Activated naive CD4-positive, alpha-beta T cell treated with Interleukin-2 at 50 U/mL for 16 hours (primary cell): ENCODE measurements at regions not wholly inside any gene's neighbourhood (a gene's known extent, or its start where the extent isn't known, plus 50 kb on each side); places are given as distances from the start of the nearest gene placed in this dataset.

Experiments used
- DNase-seq: peaks from one replicate; pipeline ENCODE4 v3.0.0-alpha.2; 2020

DNA sequence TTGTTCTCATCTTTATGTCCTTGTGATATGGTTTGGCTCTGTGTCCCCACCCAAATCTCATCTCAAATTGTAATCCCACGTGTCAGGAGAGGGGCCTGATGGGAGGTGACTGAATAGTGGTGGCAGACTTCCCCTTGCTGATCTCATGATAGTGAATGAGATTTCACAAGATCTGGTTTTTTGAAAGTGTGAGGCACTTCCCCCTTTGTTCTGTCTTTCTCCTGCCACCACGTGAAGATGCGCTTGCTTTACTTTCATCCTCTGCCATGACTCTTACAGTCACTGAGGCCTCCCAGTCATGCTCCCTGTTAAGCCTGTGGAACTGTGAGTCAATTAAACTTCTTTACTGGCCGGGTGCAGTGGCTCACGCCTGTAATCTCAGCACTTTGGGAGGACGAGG is 161.0 kb downstream of the HERPUD2 start:
- DNase-seq: no peak

DNA sequence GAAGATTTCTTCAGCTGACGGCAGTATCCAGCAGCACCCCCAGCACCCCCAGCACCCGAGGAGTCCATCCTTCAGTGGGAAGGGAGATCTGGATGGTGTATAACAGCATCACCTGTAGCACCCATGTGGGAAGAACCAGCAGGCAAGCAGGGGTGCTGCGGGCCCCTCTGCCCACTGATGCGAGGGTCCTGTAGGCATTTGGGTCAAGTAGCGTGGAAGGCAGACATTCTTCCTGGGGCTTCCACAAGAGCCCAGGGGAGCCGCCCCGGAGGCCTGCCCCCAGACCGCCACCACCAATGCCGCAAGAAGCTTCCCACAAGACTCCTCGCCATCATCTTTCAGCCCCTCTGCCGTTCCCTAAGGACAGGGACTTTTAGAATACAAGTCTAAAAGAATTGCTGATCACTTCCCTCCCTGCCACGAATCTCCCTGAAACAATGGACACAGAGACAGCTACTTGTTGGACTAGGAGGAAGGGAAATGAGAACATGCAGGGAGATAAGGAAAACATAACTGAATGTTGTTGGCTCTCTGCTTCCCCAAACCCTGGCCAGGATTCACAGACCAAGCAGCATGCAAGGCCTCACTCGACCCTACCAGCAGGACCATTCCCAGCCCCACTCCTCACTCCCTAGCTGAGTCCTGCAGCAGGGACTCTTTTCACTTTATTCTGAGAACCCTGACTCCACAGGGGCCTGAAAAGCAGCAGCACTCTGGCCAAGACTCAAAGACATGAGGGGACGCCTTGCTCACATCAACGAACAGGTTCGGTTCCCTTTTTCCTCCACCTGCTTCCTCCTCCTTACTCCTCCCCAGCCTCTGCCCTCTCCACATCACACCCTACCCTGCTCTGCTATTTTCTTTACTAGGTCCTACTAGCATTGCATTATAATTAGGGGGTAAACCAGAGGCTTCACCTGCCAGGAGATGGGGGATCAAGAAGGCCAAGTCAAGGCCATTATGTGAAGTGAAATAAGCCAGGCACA is 164.5 kb downstream of the HERPUD2 start:
- DNase-seq: no peak

DNA sequence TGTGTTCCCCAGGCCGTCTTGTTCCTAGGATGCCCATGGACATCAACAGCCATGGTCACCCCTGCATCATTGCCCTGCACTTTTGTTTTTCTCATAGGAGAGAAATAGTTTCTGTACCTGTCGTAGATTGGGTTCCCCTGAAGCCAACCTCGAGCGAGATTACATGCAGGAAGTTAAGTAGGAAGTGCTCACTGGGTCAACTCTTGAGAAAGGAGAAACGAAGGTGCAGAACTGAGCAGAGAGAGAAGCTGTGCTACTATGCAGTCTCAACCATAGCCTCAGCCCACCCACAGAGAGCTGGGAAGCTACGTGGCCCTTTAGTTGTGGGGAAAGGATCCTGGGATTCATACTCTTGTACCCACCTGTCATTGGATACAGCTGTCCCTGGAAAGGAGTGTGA is 165.2 kb downstream of the HERPUD2 start:
- DNase-seq: no peak

DNA sequence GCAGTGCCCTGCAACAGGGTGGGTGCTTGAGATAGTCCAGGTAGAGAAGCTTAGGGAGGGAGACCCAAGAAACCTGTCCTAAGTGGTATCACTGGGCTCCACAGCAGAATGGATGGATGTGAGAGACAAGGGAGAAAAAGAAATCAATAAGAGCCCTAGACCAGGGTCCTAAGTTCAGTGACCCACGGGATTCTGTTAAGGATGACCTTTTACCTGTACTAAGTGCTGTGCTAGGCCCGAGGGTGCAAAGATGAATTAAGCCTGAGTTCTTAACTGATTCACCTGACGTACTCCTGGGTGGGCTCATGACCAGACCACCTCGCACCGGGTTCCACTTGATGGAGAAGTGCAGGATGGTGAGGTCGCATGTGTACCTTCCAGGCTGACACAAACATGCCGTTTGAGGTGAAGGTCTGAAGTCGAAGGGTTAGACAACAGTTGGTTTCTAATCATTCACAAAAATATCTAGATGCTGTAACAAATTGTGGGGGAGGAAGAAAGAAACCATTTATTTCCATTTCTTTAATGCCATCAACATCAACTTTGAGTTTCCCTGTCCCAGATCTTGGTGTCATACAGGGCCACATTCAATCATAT is 166.5 kb downstream of the HERPUD2 start:
- DNase-seq: no peak

DNA sequence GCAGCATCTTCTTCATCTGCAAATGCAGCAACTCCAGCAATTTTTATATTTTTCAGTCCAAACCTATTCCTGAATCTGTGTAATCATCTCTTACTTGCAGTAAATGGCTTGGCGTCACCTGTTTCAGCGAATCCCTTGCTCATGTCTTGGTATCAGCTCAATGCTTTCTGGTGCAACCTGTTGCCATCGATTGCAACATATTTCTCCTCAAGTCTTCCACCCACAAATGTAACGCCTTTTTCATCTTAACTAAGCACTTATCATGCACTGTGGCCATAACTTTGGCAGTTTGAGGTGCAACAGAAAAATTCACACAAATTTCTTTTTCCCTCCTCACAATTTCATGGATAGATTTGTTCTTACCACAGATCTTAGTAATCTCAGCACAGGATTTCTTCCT is 168.3 kb downstream of the HERPUD2 start:
- DNase-seq: no peak

DNA sequence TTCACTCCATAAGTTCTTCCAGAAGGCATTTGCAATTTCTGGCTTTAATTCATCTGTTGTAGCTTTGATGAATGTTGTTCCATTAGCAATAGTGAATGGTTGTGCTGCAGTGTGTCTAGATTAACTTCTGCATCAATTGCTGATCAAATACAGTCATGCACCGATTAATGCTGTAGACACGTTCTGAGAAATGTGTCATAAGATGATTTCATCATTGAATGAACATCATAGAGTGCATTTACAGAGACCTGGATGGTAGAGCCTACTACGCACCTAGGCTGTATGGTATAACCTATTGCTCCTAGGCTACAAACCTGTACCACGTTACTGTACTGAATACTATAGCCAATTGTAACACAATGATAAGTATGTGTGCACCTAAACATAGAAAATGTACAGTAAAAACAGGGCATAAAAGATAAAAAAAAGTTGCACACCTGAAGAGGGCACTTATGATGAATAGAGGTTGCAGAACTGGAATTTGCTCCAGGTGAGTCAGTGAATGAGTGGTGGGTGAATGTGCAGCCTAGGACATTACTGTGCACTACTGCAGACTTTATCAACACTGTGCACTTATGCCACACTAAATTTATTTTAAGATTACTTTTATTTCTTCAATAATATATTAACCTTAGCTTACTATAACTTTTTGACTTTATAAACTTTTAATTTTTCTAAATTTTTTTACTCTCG is 170.7 kb downstream of the HERPUD2 start:
- no peak for DNase-seq

DNA sequence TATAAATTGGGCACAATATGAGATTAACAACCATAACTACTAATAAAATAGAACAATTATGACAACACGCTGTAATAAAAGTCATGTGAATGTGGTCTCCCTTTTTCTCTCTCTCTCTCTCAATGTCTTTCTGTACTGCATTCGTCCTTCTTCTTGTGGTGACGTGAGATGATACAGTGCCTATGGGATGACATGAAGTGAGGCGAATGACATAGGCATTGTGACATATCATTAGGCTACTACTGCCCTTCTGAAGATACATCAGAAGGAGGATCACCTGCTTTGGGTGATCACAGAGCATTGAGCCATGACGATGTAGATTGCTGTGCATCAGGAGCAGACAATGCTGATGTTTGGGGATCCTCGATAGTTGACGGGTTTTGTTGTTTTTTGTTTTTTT is 171.6 kb downstream of the HERPUD2 start:
- no peak for DNase-seq

DNA sequence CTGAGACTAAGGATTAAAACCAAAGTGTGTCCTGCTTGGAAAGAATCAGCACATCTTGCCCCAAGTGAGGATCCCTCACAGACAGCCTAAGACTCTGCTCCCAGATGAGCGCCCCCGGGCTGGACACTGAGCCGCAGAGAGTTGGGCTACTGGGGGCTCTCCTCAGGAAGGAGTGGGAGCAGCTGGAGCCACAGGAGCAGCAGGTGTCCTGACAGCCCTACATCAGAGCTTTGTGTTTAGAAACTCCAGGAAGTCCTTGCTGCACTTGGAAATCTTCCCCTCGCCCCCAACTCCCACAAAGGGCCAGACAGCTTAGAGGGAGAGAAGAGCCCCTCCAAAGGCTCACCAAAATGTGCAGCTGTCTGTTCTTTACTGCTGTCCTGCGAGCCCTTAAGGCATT is 172.2 kb downstream of the HERPUD2 start:
- no peak for DNase-seq

DNA sequence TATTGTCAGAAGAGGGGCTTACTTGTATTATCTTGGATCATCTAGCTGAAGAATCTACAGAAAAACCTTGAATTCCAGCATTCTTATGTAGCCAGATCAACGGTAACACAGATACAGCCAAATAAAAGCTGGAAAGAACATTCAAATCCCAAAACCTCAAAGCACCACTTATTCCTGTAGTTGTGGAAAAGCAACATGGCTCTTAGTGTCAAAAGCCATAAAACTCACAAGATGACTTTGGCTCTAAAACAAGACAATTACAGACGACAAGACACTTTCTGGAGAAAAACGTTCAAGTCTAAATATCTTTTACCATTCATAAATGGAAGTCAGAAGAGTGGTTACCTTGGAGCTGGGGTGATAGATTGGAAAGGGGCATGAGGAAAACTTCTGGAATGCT is 173.0 kb downstream of the HERPUD2 start:
- no peak for DNase-seq

DNA sequence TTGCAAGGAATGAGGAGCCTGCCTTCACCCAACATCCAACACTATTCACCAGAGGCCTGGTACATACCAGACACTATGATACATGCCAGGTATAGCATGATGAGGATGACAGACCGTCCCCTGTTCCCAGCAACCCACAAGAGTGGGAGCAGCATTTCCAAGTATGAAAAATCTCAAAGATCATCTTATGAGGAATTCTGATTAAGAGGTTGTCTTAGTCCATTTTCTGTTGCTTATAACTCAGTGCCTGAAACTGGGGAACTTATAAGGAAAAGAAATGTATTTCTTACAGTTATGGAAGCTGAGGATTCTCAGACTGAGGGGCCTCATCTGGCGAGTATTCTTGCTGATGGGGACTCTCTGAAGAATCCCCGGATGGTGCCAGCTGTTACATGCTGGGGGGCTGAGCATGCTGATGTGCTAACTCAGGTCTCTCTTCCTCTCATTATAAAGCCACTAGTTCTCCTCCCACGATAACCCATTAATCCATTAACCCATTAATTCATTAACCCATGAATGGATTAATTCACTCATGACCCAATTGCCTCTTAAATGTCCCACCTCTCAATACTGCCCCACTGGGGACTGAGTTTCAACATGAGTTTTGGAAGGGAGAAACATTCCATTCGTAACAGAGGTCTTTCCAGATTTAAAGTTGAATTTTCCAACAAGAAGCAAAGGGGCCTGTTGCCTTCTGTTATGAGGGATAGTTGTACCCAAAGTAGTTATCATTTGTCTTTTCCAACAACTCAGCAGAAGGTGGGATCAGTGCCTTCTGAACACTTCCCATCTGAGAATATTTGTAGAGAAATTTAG is 173.9 kb downstream of the HERPUD2 start:
- no peak for DNase-seq

DNA sequence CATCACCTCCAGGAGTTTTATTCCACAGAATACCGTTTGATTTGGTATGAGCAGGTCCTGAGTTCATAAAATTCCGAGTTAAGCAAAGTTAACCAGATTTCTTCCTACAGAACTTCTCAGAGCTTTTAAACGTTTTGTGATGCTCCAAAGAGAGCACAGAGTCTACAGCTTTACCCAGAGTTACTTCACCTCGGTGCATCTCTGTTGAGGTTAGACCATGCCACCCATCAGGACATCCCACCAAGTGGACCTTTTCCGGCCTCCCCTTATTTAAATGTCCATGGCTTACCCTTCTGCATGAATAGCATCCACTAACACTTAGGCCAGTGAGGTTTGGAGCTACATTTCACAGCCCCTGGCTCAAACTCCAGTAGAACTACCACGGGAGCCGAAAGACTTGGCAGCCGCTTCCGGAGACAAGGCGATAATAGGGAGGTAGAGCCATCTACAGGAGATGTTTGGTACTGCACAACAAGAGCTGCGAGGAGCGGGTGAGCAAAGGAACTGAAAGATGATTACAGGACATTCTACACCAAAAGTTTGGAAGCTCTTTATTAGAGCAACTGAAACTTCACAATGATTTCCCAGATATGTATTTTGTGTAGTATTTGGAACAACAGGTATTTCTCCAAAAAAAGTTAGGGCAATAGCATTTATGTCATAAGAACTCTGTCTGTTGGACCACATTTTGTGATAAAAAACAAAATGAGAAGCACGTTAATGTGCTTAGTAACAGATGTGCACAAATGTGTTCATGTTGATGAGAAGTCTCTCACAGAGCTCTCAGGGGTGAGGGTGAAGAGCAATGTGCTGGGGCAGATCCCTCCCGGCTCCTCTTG is 174.7 kb downstream of the HERPUD2 start:
- DNase-seq: peak; percentile 37

DNA sequence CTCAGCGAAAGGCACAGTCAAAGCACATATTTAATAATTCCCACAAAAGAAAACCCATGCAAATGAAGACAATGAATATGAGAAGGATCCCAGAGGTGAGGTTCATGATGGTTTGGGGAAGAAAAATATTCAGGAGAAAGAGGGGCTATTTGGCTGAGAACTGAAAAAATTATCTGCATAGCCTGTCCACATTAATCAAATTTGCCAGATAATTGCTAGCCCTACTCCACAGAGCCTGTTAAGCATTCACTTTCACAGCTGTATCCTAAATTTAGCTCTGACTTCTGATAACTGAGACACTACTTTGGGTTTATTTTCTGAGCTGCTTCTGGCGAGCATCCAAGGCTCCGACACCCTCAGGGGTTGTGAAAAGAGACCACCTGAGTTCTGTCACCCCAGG is 176.2 kb downstream of the HERPUD2 start:
- DNase-seq: no peak

DNA sequence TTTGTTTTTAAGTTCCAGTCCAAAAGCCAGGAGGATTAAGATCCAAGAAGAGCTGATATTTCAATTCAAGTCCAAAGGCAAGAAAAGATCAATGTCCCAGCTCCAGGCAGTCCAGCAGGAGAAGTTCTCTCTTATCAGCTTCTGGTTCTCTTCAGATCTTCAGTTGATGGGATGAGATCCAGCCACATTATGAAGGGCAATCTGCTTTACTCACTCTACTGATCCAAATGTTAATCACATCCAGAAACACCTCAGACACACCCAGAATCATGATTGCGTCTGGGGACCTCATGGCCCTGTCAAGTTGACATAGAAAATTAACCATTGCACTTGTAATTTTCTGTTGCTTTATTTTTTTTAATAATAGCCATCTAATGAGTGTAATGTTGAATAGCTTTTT is 178.4 kb downstream of the HERPUD2 start:
- no peak for DNase-seq

DNA sequence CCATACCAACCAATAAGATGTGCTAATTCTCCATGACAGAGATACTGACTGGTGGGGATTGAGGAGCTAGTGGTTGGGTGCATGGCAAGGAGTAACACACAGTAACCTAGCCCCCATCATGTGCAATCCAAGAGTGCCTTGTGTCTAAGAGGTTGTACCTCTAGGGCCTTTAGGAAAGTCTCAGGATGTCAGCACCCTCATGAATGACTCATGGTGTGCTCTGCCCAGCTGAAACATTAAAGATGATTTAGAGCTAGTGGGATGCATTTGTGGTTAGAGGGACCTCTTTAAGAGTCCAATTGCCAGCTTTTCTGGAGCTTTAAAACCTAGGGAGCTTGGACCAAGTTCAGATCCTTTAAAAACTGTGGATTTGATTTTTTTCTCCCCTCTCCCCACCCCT is 181.1 kb downstream of the HERPUD2 start:
- DNase-seq: no peak

DNA sequence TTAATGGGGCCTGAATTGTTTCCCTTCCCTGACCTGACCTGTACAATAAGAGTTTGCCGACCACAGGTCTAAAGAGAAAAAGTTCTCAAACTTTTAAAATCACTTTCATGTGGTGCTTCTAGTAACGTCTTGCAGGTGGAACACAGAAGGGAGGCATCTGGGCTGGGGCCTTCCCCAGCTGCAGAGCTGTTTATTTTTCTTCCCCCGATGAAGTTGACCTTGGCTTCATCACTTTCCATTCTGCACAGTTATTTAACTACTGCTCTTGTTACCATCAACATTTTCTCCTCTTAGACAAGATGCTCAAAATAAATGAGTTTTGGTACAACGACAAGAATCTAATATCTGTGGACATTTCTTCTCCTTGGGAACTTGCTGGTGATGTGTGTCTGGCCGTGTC is 181.7 kb downstream of the HERPUD2 start:
- DNase-seq: no peak

DNA sequence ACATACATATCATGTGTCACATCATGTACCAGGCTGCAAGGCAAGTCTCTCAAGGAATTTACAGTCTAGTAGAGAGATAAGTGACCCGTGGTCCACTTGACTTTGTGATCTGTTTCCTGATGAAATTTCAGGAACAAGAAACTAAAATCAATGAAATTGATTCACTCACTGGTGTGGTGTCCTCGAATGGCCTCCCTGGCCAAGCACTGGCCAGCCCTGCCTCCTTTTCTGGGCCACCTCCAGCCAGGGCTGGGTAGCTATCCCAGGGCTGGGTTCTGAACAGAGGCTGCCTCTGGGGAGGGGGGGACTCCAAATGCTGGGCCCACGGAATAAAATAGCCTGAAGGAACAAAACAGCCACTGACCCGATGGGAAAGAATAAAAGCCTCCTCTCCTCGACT is 182.2 kb downstream of the HERPUD2 start:
- no peak for DNase-seq

DNA sequence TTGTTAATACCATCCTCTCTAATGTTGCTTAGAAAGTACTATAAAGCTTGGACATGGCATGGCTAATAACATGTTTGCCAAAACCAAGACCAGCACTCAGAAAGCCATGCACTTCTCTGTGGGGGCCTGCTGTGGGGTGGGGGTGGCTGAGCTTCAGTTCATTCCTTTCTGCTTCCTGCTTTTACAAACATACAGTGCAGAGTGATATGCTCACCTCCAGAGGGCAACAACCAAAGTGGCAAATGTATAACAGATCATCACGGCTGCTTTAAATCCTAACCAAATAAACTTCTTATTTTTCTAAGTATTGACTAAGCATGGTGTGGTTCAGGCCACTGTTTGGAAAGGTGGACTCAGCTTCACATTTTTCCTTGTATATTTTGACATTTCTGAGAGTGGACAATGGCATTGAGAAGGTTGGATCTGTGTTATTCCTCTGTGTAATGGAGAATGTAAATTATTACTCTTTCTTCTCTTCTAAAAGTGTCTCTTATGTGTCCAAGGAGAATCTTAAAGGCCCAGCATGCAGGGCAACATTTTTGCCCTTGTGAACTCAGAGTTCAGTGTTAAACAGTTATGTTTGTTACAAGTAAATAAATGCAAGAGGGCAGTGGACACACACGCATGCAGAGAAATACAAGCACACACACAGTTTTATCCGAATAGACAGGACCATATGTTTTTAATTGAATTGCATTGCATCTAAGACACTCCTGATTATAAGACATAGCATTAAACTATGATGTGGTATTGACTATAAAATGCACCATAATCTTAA is 186.1 kb downstream of the HERPUD2 start:
- no peak for DNase-seq

DNA sequence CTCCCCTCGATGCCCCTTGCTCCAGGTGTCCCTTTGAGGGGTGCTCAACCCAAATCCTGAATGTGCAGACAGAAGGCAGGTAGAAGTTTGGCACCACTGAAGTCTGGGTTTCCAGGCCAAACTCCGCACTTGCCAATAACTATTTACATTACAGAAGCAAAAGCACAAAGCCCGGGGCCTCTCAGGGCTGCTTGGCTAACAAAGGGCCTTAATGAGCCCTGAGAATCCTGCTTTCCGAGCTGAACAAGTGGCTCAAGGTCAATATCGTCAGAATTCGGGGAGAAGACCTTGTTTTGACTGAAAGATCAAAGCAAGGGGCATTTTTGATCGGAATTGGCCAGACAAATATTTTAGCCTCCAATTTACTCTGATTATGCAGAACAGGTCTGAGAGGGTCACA is 189.9 kb downstream of the HERPUD2 start:
- no peak for DNase-seq

DNA sequence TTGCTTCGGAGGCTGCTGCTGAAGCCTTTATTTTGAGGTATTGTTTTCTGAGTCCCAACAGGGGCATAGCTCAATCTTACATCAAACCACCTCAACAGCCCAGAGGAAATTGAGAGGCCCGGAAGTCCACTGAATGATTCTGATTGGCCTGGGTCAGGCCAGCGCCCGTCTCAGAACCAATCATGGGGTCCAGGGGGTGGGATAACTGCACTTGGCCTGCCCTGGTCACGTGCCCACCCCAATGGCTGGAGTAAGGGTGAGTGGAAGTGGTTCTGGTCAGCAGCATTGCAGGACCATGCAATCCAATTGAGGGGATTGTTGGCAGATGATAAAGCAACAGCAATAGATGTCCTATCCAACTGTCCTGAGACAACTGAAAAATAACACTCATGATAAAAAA is 190.6 kb downstream of the HERPUD2 start:
- no peak for DNase-seq

DNA sequence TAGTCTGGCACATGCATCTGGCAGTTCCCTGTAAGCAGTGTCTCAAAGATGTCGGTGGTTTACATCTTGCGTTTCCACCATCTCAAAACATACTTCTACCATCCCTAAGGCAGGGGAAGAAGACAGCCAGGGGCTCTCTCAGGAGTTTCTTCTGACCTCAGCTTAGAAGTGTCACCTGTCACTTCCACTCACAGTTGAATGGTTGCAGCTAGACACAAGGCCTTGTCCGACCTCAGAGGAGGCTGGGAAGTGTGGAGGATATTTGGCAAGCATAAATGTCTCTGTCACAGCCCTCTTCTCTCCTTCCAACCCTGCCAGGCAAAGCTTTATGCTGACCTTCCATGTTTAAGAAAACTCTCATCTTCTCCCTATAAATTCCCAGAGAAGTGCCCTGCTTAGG is 193.3 kb downstream of the HERPUD2 start:
- no peak for DNase-seq

DNA sequence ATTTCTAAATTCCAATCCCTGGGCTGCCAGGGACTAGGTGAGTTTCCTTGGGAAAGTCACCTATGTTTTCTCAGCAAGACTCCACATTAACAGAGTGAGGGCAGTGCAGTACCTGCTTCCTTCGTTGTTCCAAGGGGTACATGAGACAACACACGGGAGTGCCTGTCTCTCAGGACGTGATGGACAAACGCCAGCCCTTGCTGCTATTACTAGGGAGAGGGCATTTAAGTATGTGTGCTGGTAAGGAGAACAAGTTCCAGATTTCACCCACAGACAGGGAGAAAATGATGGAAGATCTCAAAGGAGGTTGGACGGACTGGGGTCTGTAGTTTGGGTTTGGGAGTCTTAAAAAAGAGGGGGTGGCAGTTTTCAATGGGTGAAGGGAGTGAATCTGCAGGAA is 195.7 kb downstream of the HERPUD2 start:
- DNase-seq: no peak
